Fibroblast of skin of right quadriceps (primary cell): ENCODE measurements at regions not wholly inside any gene's neighbourhood (a gene's known extent, or its start where the extent isn't known, plus 50 kb on each side); places are given as distances from the start of the nearest gene placed in this dataset.
"Not testable (repeated sequence)": the region's sequence is repeated elsewhere in the genome, so short reads cannot be mapped to it uniquely, and the experiment has no call there.

Experiments used
- DNase-seq: peaks from one replicate; pipeline ENCODE4 v3.0.0-alpha.2; 2013

DNA sequence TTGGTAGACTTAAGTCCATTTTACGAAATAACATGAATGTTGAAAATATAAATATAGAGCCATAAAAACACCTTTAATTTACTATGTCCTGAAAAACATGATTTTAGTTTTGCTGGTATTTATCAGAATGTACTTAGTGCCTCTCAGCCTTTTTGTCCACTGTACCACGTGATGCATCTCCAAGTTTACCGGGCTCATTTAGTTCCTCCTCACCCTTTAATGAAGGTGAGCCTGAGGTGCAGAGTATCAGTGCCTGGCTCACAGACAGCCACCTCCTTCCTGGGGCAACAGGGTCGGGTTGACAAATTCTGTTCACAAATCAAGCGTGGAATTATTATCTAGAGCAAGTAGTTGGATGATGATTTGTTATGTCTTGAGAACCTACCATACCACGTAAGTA is 420.5 kb upstream of the MEIS1 start:
- no peak for DNase-seq

- no peak for DNase-seq
Observed at GRCh38 chr2:66013456-66013855, 421.5 kb upstream of the MEIS1 start.

DNA sequence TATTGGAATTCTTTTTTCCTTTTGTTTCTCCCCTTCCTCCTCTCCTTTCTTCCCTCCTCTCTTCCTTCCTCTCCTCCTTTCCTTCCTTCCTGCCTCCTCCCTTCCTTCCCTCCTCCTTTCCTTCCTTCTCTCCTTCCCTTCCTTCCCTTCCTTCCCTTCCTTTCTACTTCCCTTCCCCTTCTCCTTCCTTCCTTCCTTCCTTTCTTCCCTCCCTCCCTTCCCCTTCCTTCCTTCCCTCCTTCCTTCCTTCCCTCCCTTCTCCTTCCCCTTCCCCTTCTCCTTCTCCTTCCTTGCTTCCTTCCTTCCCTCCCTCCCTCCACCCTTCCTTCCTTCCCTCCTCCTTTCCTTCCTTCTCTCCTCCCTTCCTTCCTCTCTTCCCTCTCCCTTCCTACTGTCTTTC is 431.0 kb upstream of the MEIS1 start:
- no peak for DNase-seq

DNA sequence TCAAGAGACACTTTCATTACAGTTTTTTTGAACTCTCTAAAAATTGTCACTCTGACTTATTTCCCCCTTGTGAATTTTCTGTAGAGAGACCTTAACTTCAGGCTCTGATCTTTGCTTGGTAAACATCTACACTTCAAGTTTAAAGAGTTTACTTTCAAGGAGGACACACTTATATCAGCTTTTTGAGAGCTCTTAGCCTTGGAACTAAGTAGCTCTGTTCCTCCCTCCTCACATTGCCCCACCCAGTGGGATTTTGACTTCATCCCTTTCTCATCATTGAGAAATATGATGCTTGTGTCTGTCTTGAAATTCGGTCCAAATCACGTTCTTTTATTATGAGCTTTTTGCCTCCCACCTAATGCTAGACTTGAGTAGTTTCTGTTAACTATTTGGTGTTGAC is 433.4 kb upstream of the MEIS1 start:
- DNase-seq, result no peak

DNA sequence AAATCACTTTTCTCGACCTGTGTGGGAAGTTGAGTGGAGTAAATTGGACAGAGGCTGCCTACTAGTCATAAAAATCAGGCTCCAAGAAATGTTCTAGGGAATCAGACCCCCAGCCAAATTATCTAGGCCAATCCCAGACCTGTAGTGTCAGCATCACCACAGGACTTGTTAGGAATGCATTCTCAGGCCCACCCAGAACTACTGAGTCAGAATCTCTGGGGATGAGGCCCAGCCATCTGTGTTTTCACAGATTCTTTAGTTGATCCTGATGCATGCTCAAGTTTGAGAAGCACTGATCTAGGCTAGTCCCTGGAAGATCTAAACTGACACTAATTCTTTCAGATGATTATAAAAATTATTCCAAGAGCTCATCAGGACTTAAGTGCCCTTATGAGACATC is 434.0 kb upstream of the MEIS1 start:
- DNase-seq, result no peak

- no peak for DNase-seq
Observed at GRCh38 chr2:65999796-66000195, 435.1 kb upstream of the MEIS1 start.

- DNase-seq, result no peak
Observed at GRCh38 chr2:65999103-65999502, 435.8 kb upstream of the MEIS1 start.

- DNase-seq, result no peak
Observed at GRCh38 chr2:65997961-65998360, 437.0 kb upstream of the MEIS1 start.

DNA sequence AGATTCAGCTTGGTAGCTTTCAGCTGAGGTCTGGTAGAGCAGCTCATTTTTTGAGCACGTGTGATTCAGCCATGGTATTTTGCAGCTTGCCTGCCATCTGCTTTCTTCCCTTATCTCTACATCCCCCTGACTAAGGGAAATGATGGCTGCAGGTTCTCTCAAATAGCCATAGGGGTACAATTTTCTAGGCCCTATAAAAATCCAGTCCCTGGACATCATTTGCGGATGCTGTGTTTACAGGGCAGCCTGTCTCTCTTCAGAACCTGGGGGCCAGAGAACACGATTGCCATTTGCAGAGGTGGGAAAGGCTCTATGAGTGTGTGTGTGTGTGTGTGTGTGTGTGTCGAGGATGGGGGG is 442.7 kb upstream of the MEIS1 start:
- no peak for DNase-seq

- no peak for DNase-seq
Observed at GRCh38 chr2:65991381-65992197, 443.3 kb upstream of the MEIS1 start.

DNA sequence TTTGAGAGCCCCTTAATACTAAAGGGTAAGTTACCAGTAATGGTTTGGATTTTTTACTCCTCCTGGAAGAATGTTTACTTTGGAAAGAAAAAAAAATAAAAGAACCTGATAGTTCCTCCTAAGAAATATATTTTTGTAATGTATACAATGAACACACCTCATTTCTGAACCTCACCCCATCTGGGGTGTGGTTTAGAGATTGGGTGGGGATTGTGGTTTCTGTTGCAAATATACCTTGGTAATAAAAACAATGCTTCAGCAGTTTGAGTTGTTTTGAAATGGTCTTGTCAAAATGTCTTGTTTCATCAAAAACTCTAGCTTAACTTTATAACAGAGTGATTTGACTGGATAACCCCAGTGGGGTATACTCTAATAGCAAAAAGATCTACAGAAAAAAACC is 448.9 kb upstream of the MEIS1 start:
- no peak for DNase-seq

DNA sequence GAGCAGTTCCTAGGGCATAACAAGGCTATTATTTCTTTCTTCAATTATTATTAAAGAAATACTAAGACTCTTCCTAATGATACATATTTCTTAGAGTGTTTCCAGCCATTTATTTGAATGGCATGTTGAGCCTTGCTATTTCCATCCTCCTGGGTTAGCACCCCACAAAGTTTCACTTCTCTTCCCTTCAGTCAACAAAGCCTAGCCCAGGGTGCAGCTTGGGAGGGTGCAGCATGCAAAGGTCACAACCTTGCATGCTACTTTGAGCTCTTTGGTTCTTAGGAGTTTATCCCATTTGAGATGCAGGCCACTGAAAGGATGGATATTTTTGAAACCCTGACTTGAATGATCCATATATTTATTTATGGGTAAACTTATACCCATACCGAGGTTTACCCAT is 454.4 kb upstream of the MEIS1 start:
- no peak for DNase-seq

- no peak for DNase-seq
Observed at GRCh38 chr2:65979446-65979845, 455.5 kb upstream of the MEIS1 start.

GRCh38 chr2:65974067-65974723 is 460.7 kb upstream of the MEIS1 start:
- no peak for DNase-seq

- no peak for DNase-seq
Observed at GRCh38 chr2:65969161-65969560, 465.8 kb upstream of the MEIS1 start.

DNA sequence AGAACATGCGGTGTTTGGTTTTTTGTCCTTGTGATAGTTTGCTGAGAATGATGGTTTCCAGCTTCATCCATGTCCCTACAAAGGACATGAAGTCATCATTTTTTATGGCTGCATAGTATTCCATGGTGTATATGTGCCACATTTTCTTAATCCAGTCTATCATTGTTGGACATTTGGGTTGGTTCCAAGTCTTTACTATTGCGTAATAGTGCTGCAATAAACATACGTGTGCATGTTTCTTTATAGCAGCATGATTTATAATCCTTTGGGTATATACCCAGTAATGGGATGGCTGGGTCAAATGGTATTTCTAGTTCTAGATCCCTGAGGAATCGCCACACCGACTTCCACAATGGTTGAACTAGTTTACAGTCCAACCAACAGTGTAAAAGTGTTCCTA is 471.6 kb upstream of the MEIS1 start:
- not testable (repeated sequence) for DNase-seq

- DNase-seq, result no peak
Observed at GRCh38 chr2:65960953-65961352, 474.0 kb upstream of the MEIS1 start.

DNA sequence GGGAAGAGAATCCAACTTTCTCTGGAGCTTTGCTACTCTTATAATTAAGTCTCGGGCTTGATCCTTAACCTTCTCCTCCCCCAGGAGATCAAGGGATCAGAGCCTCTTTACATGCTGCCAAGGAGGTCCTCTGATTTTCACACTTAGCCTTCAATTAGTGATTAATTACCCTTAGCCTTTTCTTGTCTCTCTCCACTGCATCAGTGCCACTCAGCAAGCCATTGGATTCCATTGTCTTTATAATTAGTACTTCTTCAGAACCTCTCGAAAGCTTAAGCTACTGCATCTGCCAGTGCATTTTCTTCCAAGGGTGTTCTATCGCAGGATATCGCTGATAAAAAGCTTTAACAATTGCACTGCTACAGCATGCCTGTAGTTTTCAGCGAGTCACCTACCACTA is 477.0 kb upstream of the MEIS1 start:
- DNase-seq, result no peak

- no peak for DNase-seq
Observed at GRCh38 chr2:65957454-65957853, 477.5 kb upstream of the MEIS1 start.

DNA sequence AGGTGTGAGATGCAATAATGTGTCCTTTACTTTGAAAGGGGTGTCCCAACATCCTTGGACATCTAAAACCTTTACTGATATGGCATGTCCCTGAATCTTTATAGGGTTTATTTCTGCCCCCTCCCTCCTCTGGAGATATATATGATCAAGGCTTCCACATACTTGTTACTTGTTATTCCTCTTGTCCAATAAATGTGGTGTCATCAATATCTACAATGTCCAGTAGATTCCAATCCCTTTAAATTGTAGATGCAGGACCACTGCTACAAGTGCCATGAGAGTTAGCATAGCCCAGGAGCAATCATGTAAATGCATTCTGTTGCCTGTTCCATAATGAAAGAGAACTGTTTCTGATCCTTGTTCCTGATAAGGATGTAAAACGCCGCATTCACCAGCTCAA is 479.7 kb upstream of the MEIS1 start:
- DNase-seq, result no peak

DNA sequence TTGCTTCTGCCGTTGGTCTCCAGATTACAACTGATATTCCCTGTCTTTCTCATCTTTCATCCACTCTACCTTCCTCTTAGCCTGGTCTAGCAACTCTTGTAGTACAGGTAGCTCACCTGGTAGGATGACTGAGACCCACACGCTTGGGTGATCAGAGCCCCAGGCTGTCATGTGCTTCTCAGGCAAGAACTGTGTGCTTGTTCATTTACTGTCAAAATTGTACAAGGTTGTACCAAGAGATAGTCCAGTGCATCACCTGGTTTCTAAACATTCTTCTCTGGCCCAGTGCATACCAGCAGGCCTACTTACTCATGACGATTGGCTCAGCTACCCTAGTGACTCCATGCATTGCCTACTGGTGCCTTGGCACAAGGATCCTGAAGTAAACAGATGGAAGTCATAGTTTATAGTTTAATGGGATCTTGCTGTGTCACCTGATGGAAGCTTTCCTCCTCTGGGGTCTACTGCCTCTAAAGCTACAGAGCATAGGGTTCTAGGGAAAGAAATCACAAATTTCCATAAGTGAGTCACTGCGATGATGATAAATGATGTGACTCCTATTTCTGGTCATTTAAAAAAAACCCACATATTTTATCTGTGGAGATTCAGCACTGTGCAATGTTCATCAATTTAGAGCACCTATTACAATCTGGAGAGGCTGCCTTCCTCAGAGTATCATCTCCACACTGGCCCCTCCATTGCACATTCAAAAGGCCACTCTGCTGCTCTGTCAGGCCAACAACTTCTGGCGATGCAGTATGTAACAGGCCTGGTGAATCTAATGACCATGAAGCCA is 481.8 kb upstream of the MEIS1 start:
- DNase-seq, result no peak

DNA sequence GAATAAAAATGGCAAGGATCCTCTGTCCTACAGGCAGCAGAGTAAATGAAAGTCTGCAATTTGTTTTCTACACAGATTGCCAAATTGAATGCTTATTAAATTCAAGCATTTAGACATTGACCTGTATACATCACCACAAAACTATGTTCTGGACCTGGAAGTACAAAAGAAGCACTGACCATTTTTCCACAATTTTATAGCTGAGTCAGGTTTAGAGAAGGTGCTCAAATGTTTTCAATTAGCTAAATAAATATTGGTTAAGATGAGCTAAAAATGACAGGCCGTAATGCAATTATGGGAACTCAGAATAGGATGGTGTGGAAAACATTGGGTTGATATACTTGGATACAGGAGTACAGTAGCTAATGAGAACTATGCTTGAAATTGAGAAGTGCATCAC is 490.7 kb upstream of the MEIS1 start:
- DNase-seq, result no peak

DNA sequence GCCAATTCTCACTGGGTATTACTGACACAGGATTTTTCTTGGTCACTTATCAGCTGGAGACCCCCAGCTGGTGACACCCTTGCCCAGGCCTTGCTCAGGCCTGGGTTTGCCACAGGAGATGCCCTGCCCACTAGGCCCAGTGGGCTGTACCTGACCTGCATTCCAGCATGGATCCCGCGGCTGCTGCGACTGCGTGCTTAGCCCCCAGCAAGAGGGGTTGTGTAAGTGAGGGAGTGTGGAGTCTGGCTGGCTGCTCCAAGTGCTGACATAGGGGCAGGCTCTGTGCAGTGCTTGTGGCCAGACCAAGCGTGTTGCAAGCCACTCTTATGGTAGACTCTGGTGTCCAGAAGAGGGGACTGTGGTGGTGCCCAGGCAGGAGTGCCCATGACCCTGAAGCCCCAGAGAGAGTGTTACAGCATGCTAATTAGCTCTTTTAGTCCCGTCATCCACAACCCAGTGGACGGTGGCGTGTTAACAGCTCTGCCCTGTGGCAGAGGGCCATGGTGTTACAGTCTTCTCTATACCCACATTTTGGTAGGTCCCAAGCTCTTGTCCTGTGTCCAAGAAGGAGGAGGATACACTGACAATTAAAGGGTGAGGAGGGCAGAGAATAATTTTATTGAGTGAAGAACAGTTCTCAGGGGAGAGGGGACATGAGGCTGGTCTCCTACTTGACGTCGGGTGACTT is 491.7 kb upstream of the MEIS1 start:
- no peak for DNase-seq
